ENCODE measurements at regions not wholly inside any gene's neighbourhood (a gene's known extent, or its start where the extent isn't known, plus 50 kb on each side); places are given as distances from the start of the nearest gene placed in this dataset.

GRCh38 chr12:91610561-91610960 is 427.9 kb upstream of the DCN start:
- Histone ChIP-seq H3K36me3 (ENCODE audit: insufficient read depth, low read length) (no peaks in the 10 kb centered on the region), H3K79me2 (ENCODE audit: insufficient read depth, low read length) (no peaks in the 10 kb centered on the region), H3K9me3 (ENCODE audit: insufficient read depth, low read depth, low read length) (no peaks in the 10 kb centered on the region), H3K27ac (ENCODE audit: low read depth, low read length) (no peak overlapping the region), H3K4me2 (ENCODE audit: low read length) (no peak overlapping the region), H2AFZ (ENCODE audit: low read depth, low read length) (no peak overlapping the region), H3K4me3 (ENCODE audit: insufficient read depth, low read depth, low read length) (no peak overlapping the region), H3K9ac (ENCODE audit: low read length) (no peak overlapping the region), H3K27me3 (ENCODE audit: insufficient read depth, low read length) (no peaks in the 10 kb centered on the region), H3K4me1 (ENCODE audit: insufficient read depth, low read length) (no peaks in the 10 kb centered on the region), H4K20me1 (ENCODE audit: insufficient read depth, low read length) (no peaks in the 10 kb centered on the region)
- FAIRE-seq = no peak
- Mint-ChIP-seq H3K4me1 (ENCODE audit: low read depth, unreplicated experiment) (peaks cover 8% of the 10 kb centered on the region), H3K27ac (ENCODE audit: unreplicated experiment) (no peak overlapping the region), H3K27me3 (ENCODE audit: low read depth, unreplicated experiment) (no peaks in the 10 kb centered on the region), H3K4me3 (ENCODE audit: unreplicated experiment) (no peak overlapping the region), H3K36me3 (ENCODE audit: low read depth, unreplicated experiment) (no peaks in the 10 kb centered on the region), H3K9me3 (ENCODE audit: unreplicated experiment) (no peaks in the 10 kb centered on the region)
- TF ChIP-seq CTCF (IDR thresholded peaks at IDR 0.05; ENCODE audit: insufficient read depth, low read depth, low read length) = no peak
- TF ChIP-seq EZH2 (IDR thresholded peaks at IDR 0.05; ENCODE audit: insufficient read depth, low read length) = no peak
- no peak for DNase-seq (ENCODE audit: low read depth)

GRCh38 chr12:91609283-91609682 is 426.7 kb upstream of the DCN start:
- H3K4me3 Mint-ChIP-seq (ENCODE audit: unreplicated experiment) = no peak overlapping the region
- Histone ChIP-seq H3K79me2 (ENCODE audit: insufficient read depth, low read length) (no peaks in the 10 kb centered on the region), H3K4me2 (ENCODE audit: low read length) (no peak overlapping the region), H3K4me3 (ENCODE audit: insufficient read depth, low read depth, low read length) (no peak overlapping the region), H3K27ac (ENCODE audit: low read depth, low read length) (no peak overlapping the region), H3K9ac (ENCODE audit: low read length) (no peak overlapping the region), H3K9me3 (ENCODE audit: insufficient read depth, low read depth, low read length) (no peaks in the 10 kb centered on the region), H3K36me3 (ENCODE audit: insufficient read depth, low read length) (no peaks in the 10 kb centered on the region), H3K4me1 (ENCODE audit: insufficient read depth, low read length) (no peaks in the 10 kb centered on the region), H2AFZ (ENCODE audit: low read depth, low read length) (no peak overlapping the region), H4K20me1 (ENCODE audit: insufficient read depth, low read length) (no peaks in the 10 kb centered on the region), H3K27me3 (ENCODE audit: insufficient read depth, low read length) (no peaks in the 10 kb centered on the region)
- H3K27ac Mint-ChIP-seq (ENCODE audit: unreplicated experiment) = no peak overlapping the region
- H3K27me3 Mint-ChIP-seq (ENCODE audit: low read depth, unreplicated experiment) = no peaks in the 10 kb centered on the region
- DNase-seq (ENCODE audit: low read depth) (no peak), FAIRE-seq (no peak)
- H3K36me3 Mint-ChIP-seq (ENCODE audit: low read depth, unreplicated experiment) = no peaks in the 10 kb centered on the region
- TF ChIP-seq EZH2 (IDR thresholded peaks at IDR 0.05; ENCODE audit: insufficient read depth, low read length) = no peak
- no peak for TF ChIP-seq CTCF (IDR thresholded peaks at IDR 0.05; ENCODE audit: insufficient read depth, low read depth, low read length)
- H3K4me1 Mint-ChIP-seq (ENCODE audit: low read depth, unreplicated experiment) = peaks cover 16% of the 10 kb centered on the region
- no peaks in the 10 kb centered on the region for H3K9me3 Mint-ChIP-seq (ENCODE audit: unreplicated experiment)

GRCh38 chr12:91608542-91608941 is 425.9 kb upstream of the DCN start:
- Histone ChIP-seq H2AFZ (ENCODE audit: low read depth, low read length) (no peak overlapping the region), H3K79me2 (ENCODE audit: insufficient read depth, low read length) (no peaks in the 10 kb centered on the region), H4K20me1 (ENCODE audit: insufficient read depth, low read length) (no peaks in the 10 kb centered on the region), H3K4me3 (ENCODE audit: insufficient read depth, low read depth, low read length) (no peak overlapping the region), H3K36me3 (ENCODE audit: insufficient read depth, low read length) (no peaks in the 10 kb centered on the region), H3K27ac (ENCODE audit: low read depth, low read length) (no peak overlapping the region), H3K9me3 (ENCODE audit: insufficient read depth, low read depth, low read length) (no peaks in the 10 kb centered on the region), H3K27me3 (ENCODE audit: insufficient read depth, low read length) (no peaks in the 10 kb centered on the region), H3K4me1 (ENCODE audit: insufficient read depth, low read length) (no peaks in the 10 kb centered on the region), H3K9ac (ENCODE audit: low read length) (no peak overlapping the region), H3K4me2 (ENCODE audit: low read length) (no peak overlapping the region)
- H3K4me1 Mint-ChIP-seq (ENCODE audit: low read depth, unreplicated experiment) = peaks cover 16% of the 10 kb centered on the region
- H3K36me3 Mint-ChIP-seq (ENCODE audit: low read depth, unreplicated experiment) = no peaks in the 10 kb centered on the region
- no peak overlapping the region for H3K4me3 Mint-ChIP-seq (ENCODE audit: unreplicated experiment)
- no peak overlapping the region for H3K27ac Mint-ChIP-seq (ENCODE audit: unreplicated experiment)
- DNase-seq (ENCODE audit: low read depth) (no peak), FAIRE-seq (no peak)
- no peaks in the 10 kb centered on the region for H3K27me3 Mint-ChIP-seq (ENCODE audit: low read depth, unreplicated experiment)
- TF ChIP-seq CTCF (IDR thresholded peaks at IDR 0.05; ENCODE audit: insufficient read depth, low read depth, low read length) (no peak), EZH2 (IDR thresholded peaks at IDR 0.05; ENCODE audit: insufficient read depth, low read length) (no peak)
- H3K9me3 Mint-ChIP-seq (ENCODE audit: unreplicated experiment) = no peaks in the 10 kb centered on the region
